Keratinocyte (primary cell): ENCODE measurements at regions not wholly inside any gene's neighbourhood (a gene's known extent, or its start where the extent isn't known, plus 50 kb on each side); places are given as distances from the start of the nearest gene placed in this dataset.

Experiments
- DNase-seq: peaks from one replicate; pipeline ENCODE4 v3.0.0-alpha.2; 2011; ENCODE audit warnings: low read depth, missing footprints, low spot score
- FAIRE-seq: peaks from 2 replicates; lab custom pipeline; 2011; peaks lifted over from hg19 to GRCh38; lab: Jason Lieb, UNC
- H2AFZ ChIP-seq: 2 replicates; pipeline ENCODE4 v1.6.0; 2012; ENCODE audit warnings: low read length, control low read depth, inconsistent platforms; ENCODE audit not compliant: control insufficient read depth
- H3K27ac ChIP-seq: 2 replicates; pipeline ENCODE4 v1.5.1; 2011; ENCODE audit warnings: low read length; ENCODE audit not compliant: control insufficient read depth, insufficient read depth
- H3K27me3 ChIP-seq: 3 replicates; pipeline ENCODE4 v1.6.0; 2011; ENCODE audit warnings: low read length; ENCODE audit not compliant: control insufficient read depth, insufficient read depth; ENCODE audit errors: extremely low read depth
- H3K36me3 ChIP-seq, 2 experiments: 2 replicates in 1 of 2; 3 replicates in 1 of 2; pipeline ENCODE4 v1.5.1; 2011; ENCODE audit warnings: low read length in 2 of 2, mild to moderate bottlenecking in 1 of 2; ENCODE audit not compliant: control insufficient read depth in 2 of 2, insufficient read depth in 2 of 2; ENCODE audit errors: extremely low read depth in 1 of 2
- H3K4me1 ChIP-seq: 3 replicates; pipeline ENCODE4 v1.5.1; 2011; ENCODE audit warnings: low read length; ENCODE audit not compliant: control insufficient read depth, insufficient read depth; ENCODE audit errors: extremely low read depth
- H3K4me2 ChIP-seq: 3 replicates; pipeline ENCODE4 v1.6.0; 2011; ENCODE audit warnings: low read depth, low read length; ENCODE audit not compliant: control insufficient read depth, insufficient read depth; ENCODE audit errors: extremely low read depth
- H3K4me3 ChIP-seq, 3 experiments: fragments of 200-600 bp in 1 of 3; sonication (generic) in 1 of 3; 2 replicates in 2 of 3; 3 replicates in 1 of 3; pipeline ENCODE4 v1.5.1; 2011 to 2016; ENCODE audit warnings: low read length in 3 of 3, mild to moderate bottlenecking in 3 of 3, control low read depth in 2 of 3, inconsistent platforms in 1 of 3, low read depth in 1 of 3, mixed read lengths in 1 of 3, mixed run types in 1 of 3, moderate library complexity in 1 of 3; ENCODE audit not compliant: control insufficient read depth in 2 of 3, insufficient read depth in 2 of 3; ENCODE audit errors: extremely low read depth in 1 of 3
- H3K79me2 ChIP-seq: 2 replicates; pipeline ENCODE4 v1.6.0; 2012; ENCODE audit warnings: low read length; ENCODE audit not compliant: control insufficient read depth, insufficient read depth
- H3K9ac ChIP-seq: 3 replicates; pipeline ENCODE4 v1.6.0; 2011; ENCODE audit warnings: low read length; ENCODE audit not compliant: control insufficient read depth, insufficient read depth; ENCODE audit errors: extremely low read depth
- H3K9me1 ChIP-seq: 3 replicates; pipeline ENCODE4 v1.6.0; 2011; ENCODE audit warnings: low read length; ENCODE audit not compliant: control insufficient read depth, insufficient read depth; ENCODE audit errors: extremely low read depth
- H3K9me3 ChIP-seq: 2 replicates; pipeline ENCODE4 v1.5.1; 2012; ENCODE audit warnings: low read depth, low read length; ENCODE audit not compliant: control insufficient read depth
- H4K20me1 ChIP-seq: 3 replicates; pipeline ENCODE4 v1.6.0; 2011; ENCODE audit warnings: low read length; ENCODE audit not compliant: control insufficient read depth, insufficient read depth; ENCODE audit errors: extremely low read depth
- CTCF ChIP-seq, 3 experiments: IDR thresholded peaks in 1 of 3; conservative IDR thresholded peaks in 1 of 3; optimal IDR thresholded peaks in 1 of 3; 2 replicates in 2 of 3; 3 replicates in 1 of 3; pipeline versions ENCODE3 to v1.5.1; 2011; ENCODE audit warnings: low read length in 3 of 3, mild to moderate bottlenecking in 3 of 3, moderate library complexity in 2 of 3, control low read depth in 1 of 3, inconsistent platforms in 1 of 3; ENCODE audit not compliant: insufficient read depth in 2 of 3; ENCODE audit errors: extremely low read depth in 1 of 3
- EZH2 ChIP-seq: IDR thresholded peaks from one replicate; pipeline ENCODE4 v1.6.1; 2012; ENCODE audit warnings: inconsistent platforms, mild to moderate bottlenecking, low read length, moderate library complexity
- dilution Hi-C: fragments of 300-500 bp; cut with MboI; formaldehyde crosslinking; loops from one replicate; pipeline ENCODE4 v1.7.0; 2020; ENCODE audit warnings: low sequenced_read_pairs; ENCODE audit not compliant: extremely low pct_ligation_motif_present

- FAIRE-seq = no peak
Measured at GRCh38 chr1:187840557-187840956, 1011.8 kb downstream of the PLA2G4A start.

GRCh38 chr1:187842406-187843165 is 1013.8 kb downstream of the PLA2G4A start:
- peak; percentile 80 for FAIRE-seq
- peak; percentile 68 for DNase-seq
- H3K9ac ChIP-seq = peak overlapping the region; percentile 43
- H3K36me3 ChIP-seq = no peaks in the 10 kb centered on the region
- dilution Hi-C loops = no loop called here
- H3K9me3 ChIP-seq = no peaks in the 10 kb centered on the region
- H4K20me1 ChIP-seq = no peaks in the 10 kb centered on the region
- TF ChIP-seq EZH2 = no peak
- TF ChIP-seq CTCF (optimal IDR thresholded peaks at IDR 0.05 in 1 of 3, IDR thresholded peaks at IDR 0.05 in 1 of 3, conservative IDR thresholded peaks at IDR 0.05 in 1 of 3; ENCODE audit: extremely low read depth in 1 of 3, insufficient read depth in 2 of 3, low read length in 3 of 3) = no peak
- no peaks in the 10 kb centered on the region for H3K79me2 ChIP-seq
- peak overlapping the region; percentile 77 for H3K27ac ChIP-seq
- peak overlapping the region; percentile 46 for H3K4me2 ChIP-seq
- no peaks in the 10 kb centered on the region for H3K27me3 ChIP-seq
- no peaks in the 10 kb centered on the region for H3K9me1 ChIP-seq
- peaks cover 29% of the 10 kb centered on the region for H3K4me1 ChIP-seq
- no peak overlapping the region for H3K4me3 ChIP-seq
- H2AFZ ChIP-seq = peak overlapping the region; percentile 41

More at GRCh38 chr1:187840557-187840956, 1011.8 kb downstream of the PLA2G4A start:
- TF ChIP-seq CTCF (optimal IDR thresholded peaks at IDR 0.05 in 1 of 3, IDR thresholded peaks at IDR 0.05 in 1 of 3, conservative IDR thresholded peaks at IDR 0.05 in 1 of 3; ENCODE audit: extremely low read depth in 1 of 3, insufficient read depth in 2 of 3, low read length in 3 of 3) = no peak
- no peak for TF ChIP-seq EZH2
- H3K9me1 ChIP-seq = no peaks in the 10 kb centered on the region
- H3K36me3 ChIP-seq = no peaks in the 10 kb centered on the region
- no peak for DNase-seq
- no peaks in the 10 kb centered on the region for H3K27me3 ChIP-seq
- H3K79me2 ChIP-seq = no peaks in the 10 kb centered on the region
- no peak overlapping the region for H3K9ac ChIP-seq
- H3K4me1 ChIP-seq = peaks cover 29% of the 10 kb centered on the region
- no peak overlapping the region for H3K4me2 ChIP-seq
- H4K20me1 ChIP-seq = no peaks in the 10 kb centered on the region
- no peak overlapping the region for H3K4me3 ChIP-seq
- no peaks in the 10 kb centered on the region for H3K9me3 ChIP-seq
- H2AFZ ChIP-seq = no peak overlapping the region
- H3K27ac ChIP-seq = no peak overlapping the region
- dilution Hi-C loops = no loop called here
